IPS-20b (cell line): ENCODE measurements at regions not wholly inside any gene's neighbourhood (a gene's known extent, or its start where the extent isn't known, plus 50 kb on each side); places are given as distances from the start of the nearest gene placed in this dataset.

Source experiments
- H3K27ac ChIP-seq: one replicate; pipeline ENCODE4 v1.5.1; 2013; ENCODE audit warnings: low read length
- H3K27me3 ChIP-seq: 2 replicates; pipeline ENCODE4 v1.6.1; 2013; ENCODE audit warnings: mild to moderate bottlenecking, low read length, inconsistent platforms; ENCODE audit not compliant: insufficient read depth
- H3K36me3 ChIP-seq: 2 replicates; pipeline ENCODE4 v1.6.1; 2013; ENCODE audit warnings: low read depth, mild to moderate bottlenecking, inconsistent platforms, low read length, moderate library complexity; ENCODE audit not compliant: insufficient read depth
- H3K4me1 ChIP-seq: 2 replicates; pipeline ENCODE4 v1.6.1; 2013; ENCODE audit warnings: mild to moderate bottlenecking, control low read depth, inconsistent platforms, low read length, moderate library complexity; ENCODE audit not compliant: insufficient read depth
- H3K4me3 ChIP-seq: 2 replicates; pipeline ENCODE4 v1.5.1; 2013; ENCODE audit warnings: mild to moderate bottlenecking, low read length, inconsistent platforms
- H3K9ac ChIP-seq: 2 replicates; pipeline ENCODE4 v1.6.1; 2013; ENCODE audit warnings: low read depth, mild to moderate bottlenecking, inconsistent platforms, low read length, moderate library complexity
- H3K9me3 ChIP-seq: 2 replicates; pipeline ENCODE4 v1.6.1; 2013; ENCODE audit warnings: mild to moderate bottlenecking, low read depth, low read length, inconsistent platforms; ENCODE audit not compliant: insufficient read depth

DNA sequence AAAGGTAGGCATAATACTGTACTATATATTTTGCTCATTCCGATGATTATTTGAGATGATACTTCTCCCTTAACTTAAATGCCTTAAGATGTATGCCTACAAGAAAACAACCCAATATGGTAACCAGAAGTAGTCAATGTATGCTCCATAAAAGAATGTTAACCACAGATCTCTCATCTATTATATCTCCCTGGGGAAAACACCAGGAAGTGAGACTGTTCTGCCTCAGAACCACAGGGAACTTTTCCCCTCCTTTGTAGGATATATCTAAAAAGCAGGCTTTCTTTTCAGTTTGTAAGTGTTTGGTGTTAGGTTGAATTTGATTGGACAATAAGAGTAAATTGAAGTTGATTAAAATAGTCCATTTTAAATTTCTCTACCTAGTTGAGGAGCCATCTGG, 1160.5 kb upstream of the NXPH2 start:
- H3K4me3 ChIP-seq: no peak overlapping the region
- no peaks in the 10 kb centered on the region for H3K36me3 ChIP-seq

DNA sequence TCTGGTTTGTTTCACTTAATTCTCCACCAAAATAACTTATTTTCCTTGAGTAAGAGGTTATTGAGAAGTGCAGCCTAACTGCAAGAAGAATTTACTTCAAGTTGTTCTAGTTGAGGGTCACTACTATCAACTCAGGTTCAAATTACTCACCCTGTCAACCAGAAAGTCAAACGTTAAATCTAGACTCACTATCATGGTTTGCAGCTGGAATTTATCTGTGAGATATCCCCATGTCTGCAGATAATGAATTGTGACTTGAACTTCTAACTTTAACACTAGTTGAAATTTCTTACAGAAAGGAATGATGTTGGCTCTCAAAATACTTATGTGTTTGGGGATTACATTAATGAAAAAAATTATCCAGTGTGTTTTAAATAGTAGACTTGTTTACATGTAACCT, 1145.7 kb upstream of the NXPH2 start:
- H3K27me3 ChIP-seq: no peaks in the 10 kb centered on the region
- H3K36me3 ChIP-seq: no peaks in the 10 kb centered on the region
- H3K4me1 ChIP-seq: no peaks in the 10 kb centered on the region
- H3K9ac ChIP-seq: no peak overlapping the region
- H3K4me3 ChIP-seq: no peak overlapping the region
- no peak overlapping the region for H3K27ac ChIP-seq
- H3K9me3 ChIP-seq: no peaks in the 10 kb centered on the region

More for the DNA sequence above, 1160.5 kb upstream of the NXPH2 start:
- H3K4me1 ChIP-seq: no peaks in the 10 kb centered on the region
- H3K9ac ChIP-seq: no peak overlapping the region
- no peak overlapping the region for H3K27ac ChIP-seq
- H3K27me3 ChIP-seq: no peaks in the 10 kb centered on the region
- no peaks in the 10 kb centered on the region for H3K9me3 ChIP-seq

DNA sequence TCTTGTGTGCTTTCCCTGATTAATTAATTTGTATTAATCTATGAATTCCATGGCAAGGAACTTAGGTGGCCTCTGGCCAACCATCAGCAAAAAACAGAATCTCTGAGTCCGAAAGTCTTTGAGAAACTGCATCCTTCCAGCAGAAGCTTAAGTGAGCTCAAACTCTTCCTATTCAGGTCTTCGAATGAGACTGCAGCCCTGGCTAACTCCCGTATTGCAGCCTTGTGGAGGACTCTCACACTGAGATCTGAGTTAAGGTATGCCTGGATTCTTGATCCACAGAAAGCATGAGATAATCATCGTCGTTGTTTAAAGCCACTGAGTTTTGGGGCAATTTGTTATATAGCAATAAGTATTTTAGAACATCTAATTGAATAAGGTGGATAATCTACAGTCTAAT, 1143.9 kb upstream of the NXPH2 start:
- H3K36me3 ChIP-seq: no peaks in the 10 kb centered on the region
- H3K9ac ChIP-seq: no peak overlapping the region
- no peak overlapping the region for H3K4me3 ChIP-seq
- no peak overlapping the region for H3K27ac ChIP-seq
- no peaks in the 10 kb centered on the region for H3K9me3 ChIP-seq
- H3K27me3 ChIP-seq: no peaks in the 10 kb centered on the region
- peaks cover 4% of the 10 kb centered on the region; the same call in 1 of the 2 replicates for H3K4me1 ChIP-seq

DNA sequence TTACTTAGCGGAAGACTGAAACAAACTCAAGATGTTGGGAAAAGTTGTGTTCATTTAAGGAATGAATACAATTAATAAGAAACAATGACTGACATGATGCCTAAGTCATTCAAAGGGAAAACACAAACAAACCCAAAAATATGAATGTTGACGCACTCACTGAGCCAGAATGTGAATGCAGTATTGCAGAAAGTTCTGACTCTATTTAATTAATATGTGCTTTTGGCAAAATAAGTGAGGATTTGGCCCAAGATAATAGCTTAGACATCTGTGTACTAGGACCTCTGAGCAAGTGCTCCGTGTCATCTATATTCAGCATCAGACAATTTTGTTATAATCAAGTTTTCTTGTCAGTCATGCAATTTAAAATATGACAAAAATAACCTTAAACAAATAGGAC, 1138.8 kb upstream of the NXPH2 start:
- Histone ChIP-seq H3K9me3 (no peaks in the 10 kb centered on the region), H3K36me3 (no peaks in the 10 kb centered on the region), H3K4me1 (peaks cover 4% of the 10 kb centered on the region; the same call in 1 of the 2 replicates), H3K27me3 (no peaks in the 10 kb centered on the region), H3K9ac (no peak overlapping the region), H3K4me3 (no peak overlapping the region), H3K27ac (no peak overlapping the region)

DNA sequence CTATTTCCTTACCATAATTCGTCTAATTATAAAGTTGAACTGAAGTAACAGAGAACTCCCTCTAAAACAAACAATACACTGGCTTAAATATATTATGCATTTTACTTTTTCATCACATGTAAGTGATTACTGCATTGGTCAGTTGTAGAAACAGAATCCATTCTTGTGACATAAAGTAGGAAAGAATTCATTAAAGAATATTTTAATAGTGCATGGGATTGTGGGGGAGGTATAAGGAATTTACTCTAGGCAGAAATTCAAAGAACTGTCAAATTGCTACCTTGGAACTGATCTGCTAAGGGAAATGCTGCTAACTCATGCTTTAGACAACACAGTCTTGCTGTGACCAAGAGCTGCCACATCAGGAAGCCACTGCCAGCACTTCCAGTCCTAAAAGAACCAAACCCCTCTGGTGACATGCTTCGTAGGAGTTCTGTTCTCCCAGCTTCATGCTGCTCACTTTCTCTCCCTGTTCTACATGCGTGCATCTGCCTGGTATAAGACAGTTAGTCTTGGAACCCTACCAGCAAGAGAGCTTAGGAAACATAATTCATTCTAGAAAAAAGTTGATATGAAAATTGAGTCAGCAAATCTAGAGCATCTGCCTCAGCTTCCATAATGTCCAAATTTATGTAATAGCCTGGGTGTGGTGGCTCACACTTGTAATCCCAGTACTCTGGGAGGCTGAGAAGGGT, 1137.6 kb upstream of the NXPH2 start:
- no peaks in the 10 kb centered on the region; the same call in 1 of the 2 replicates for H3K9me3 ChIP-seq

DNA sequence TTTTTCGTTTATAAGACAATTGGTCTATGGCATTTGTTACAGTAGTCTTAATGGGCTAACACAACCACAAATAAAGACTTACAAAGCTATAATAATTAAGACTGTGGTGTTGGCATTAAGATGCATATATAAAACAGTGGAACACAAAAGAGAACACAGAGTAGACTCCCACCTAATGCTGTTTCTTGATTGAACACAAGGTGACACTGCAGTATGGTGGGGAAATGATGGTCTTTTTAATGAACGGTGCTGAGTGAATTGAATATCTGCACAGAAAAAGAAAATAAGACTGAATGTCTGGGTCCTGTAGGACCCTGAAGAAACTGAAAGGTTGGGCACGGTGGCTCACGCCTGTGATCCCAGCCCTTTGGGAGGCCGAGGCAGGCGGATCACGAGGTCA, 1136.6 kb upstream of the NXPH2 start:
- Histone ChIP-seq H3K4me1 (peaks cover 4% of the 10 kb centered on the region; the same call in 1 of the 2 replicates), H3K27ac (no peak overlapping the region)

More for the DNA sequence above, 1137.6 kb upstream of the NXPH2 start:
- Histone ChIP-seq H3K4me3 (no peak overlapping the region), H3K4me1 (peaks cover 4% of the 10 kb centered on the region; the same call in 1 of the 2 replicates), H3K9ac (no peak overlapping the region), H3K36me3 (no peaks in the 10 kb centered on the region), H3K27me3 (no peaks in the 10 kb centered on the region), H3K27ac (no peak overlapping the region)

DNA sequence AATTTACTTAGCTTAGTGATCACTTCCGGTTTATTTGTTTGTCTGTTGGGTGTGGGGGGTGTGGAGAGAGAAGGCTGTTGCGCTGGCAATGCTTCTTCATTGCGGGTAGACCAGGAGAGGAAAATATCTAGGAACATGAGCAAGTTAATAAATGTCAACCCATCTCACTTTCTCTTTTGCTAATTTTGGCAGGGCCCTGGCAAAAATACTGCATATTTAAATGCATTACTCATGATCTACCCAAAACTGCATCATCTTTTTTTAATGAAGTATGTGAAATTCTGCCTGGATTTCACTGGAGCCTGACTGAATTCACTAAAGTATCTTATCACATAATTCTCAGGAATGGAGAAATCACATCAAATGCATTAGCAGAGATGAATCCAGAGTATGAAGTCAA, 1131.0 kb upstream of the NXPH2 start:
- H3K4me3 ChIP-seq: no peak overlapping the region
- H3K27me3 ChIP-seq: no peaks in the 10 kb centered on the region
- H3K9me3 ChIP-seq: peaks cover 5% of the 10 kb centered on the region; the same call in 1 of the 2 replicates
- no peak overlapping the region for H3K27ac ChIP-seq
- no peaks in the 10 kb centered on the region for H3K4me1 ChIP-seq
- no peaks in the 10 kb centered on the region for H3K36me3 ChIP-seq
- H3K9ac ChIP-seq: no peak overlapping the region

More for the DNA sequence above, 1136.6 kb upstream of the NXPH2 start:
- no peak overlapping the region for H3K4me3 ChIP-seq
- no peak overlapping the region for H3K9ac ChIP-seq
- no peaks in the 10 kb centered on the region for H3K27me3 ChIP-seq
- no peaks in the 10 kb centered on the region for H3K36me3 ChIP-seq
- peaks cover 4% of the 10 kb centered on the region; the same call in 1 of the 2 replicates for H3K9me3 ChIP-seq

DNA sequence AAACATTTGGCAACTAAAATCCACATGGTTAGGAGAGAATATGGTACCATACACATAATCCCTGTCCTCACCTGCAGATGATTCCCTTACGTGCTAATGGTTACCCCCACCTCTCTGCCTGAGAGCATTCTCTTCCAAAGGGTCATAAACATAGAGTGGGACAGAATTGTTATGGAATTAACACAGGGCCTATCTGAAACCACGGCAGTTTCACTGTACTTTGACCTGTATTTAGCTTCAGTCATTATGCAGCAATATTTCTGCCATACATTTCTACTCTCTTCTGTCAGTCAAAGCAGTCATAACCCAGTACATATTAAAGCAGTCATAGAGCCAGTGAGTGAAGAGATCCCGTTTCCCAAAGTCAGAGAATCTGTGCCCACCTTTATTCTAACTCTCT, 1128.9 kb upstream of the NXPH2 start:
- Histone ChIP-seq H3K4me3 (no peak overlapping the region), H3K27ac (no peak overlapping the region), H3K36me3 (no peaks in the 10 kb centered on the region), H3K27me3 (no peaks in the 10 kb centered on the region), H3K4me1 (no peaks in the 10 kb centered on the region), H3K9ac (no peak overlapping the region), H3K9me3 (peaks cover 5% of the 10 kb centered on the region; the same call in 1 of the 2 replicates)

DNA sequence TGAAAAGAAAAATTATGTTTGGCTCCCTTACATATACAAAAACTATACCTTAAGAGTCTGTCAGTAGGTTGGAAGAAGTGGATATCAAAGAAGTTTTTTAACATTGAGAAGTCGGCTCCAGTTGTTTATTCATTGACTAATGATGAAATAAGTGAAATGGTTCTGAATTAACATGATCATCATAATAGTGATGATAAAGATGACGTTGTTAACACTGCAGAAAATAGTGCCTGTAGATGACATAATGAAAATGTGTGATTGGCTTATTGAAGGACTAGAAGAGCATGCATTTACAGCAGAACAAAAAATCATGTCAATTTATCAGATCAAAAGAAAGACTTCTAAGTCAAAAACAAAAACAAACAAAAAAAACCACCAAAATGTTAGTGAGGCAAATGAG, 1125.4 kb upstream of the NXPH2 start:
- Histone ChIP-seq H3K4me1 (no peaks in the 10 kb centered on the region), H3K27me3 (no peaks in the 10 kb centered on the region), H3K4me3 (no peak overlapping the region), H3K36me3 (no peaks in the 10 kb centered on the region), H3K27ac (no peak overlapping the region), H3K9me3 (no peaks in the 10 kb centered on the region), H3K9ac (no peak overlapping the region)

DNA sequence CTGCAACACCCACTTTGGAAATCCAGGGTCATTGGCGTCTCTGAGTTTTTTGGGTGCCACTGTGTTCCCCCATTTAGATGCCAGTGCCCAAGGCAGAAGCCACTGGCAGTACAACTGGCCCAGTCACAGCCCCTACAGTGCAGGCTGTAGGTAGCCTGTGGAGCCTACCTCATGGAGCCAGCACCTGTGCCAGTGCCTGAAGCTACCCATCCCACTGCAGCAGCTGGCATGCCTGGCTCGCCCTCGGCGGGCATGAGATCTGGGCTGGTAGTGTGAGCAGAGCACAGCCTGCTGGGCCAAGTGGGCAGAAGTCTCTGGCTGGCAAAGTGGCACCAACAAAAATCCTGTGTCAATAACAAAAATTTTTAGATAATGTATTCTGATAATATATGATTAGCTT, 1111.4 kb upstream of the NXPH2 start:
- no peak overlapping the region for H3K9ac ChIP-seq
- H3K4me3 ChIP-seq: no peak overlapping the region
- peaks cover 5% of the 10 kb centered on the region; the same call in 1 of the 2 replicates for H3K9me3 ChIP-seq
- H3K27ac ChIP-seq: no peak overlapping the region
- H3K27me3 ChIP-seq: no peaks in the 10 kb centered on the region
- no peaks in the 10 kb centered on the region for H3K36me3 ChIP-seq
- H3K4me1 ChIP-seq: no peaks in the 10 kb centered on the region

DNA sequence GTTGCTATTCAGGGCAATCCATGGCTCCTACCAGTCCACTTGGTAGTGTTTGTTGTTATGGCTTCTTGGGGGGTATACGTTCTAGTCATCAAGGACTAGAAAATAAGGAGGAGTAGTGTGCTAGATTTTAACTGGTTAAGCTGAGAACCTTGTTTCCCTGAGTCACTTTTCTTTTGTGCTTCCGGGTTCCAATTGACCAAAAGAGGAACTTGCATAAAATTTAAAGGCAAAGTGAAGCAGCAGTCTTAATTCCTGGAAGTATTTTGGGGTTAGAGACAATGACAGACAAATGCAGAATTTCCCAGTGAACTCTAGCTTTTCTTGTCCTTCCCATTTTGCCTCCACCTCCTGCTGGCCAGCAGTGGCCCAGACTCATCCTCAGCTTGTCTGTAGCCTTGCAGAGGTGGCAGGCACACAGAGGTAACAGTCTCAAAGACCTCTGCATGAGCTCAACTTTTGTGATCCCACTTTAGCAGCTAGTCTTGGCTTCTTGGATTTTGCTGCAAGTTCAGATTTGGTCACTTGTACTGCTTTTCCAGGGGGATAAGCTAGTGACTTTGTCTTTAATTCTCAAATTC, 1105.8 kb upstream of the NXPH2 start:
- no peak overlapping the region for H3K27ac ChIP-seq
- H3K27me3 ChIP-seq: no peaks in the 10 kb centered on the region
- H3K36me3 ChIP-seq: no peaks in the 10 kb centered on the region
- no peaks in the 10 kb centered on the region; the same call in 1 of the 2 replicates for H3K4me1 ChIP-seq
- no peaks in the 10 kb centered on the region for H3K9me3 ChIP-seq
- no peak overlapping the region for H3K9ac ChIP-seq
- H3K4me3 ChIP-seq: no peak overlapping the region

DNA sequence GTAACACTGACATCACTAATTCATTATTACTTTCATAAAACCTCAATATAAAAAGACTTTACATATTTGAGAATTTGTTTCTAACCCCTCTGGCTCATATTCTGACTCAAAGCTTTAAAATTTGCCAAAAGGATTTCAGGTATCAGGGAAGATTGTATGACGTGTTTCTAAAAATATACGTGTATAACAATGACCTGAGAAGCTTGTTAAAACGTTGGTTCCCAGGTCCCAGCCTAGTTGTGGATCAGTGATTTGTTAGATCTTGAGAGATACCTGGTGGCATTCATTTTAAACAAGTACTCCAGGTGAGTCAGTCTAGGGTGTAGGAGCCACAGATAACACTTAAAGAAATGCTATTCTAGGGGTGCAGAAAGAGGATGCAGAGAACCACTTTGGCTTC, 1096.8 kb upstream of the NXPH2 start:
- H3K9ac ChIP-seq: no peak overlapping the region
- no peaks in the 10 kb centered on the region for H3K36me3 ChIP-seq
- H3K9me3 ChIP-seq: no peaks in the 10 kb centered on the region
- H3K4me3 ChIP-seq: no peak overlapping the region
- no peak overlapping the region for H3K27ac ChIP-seq
- no peaks in the 10 kb centered on the region for H3K27me3 ChIP-seq
- no peaks in the 10 kb centered on the region; the same call in 1 of the 2 replicates for H3K4me1 ChIP-seq
